ENCODE measurements at regions not wholly inside any gene's neighbourhood (a gene's known extent, or its start where the extent isn't known, plus 50 kb on each side); places are given as distances from the start of the nearest gene placed in this dataset.

- no peak for FAIRE-seq
- H3K27me3 ChIP-seq (ENCODE audit: control insufficient read depth, insufficient read depth, low read length): no peaks in the 10 kb centered on the region
- no peak for DNase-seq
- H3K36me3 ChIP-seq (ENCODE audit: control insufficient read depth in 2 of 3, insufficient read depth in 3 of 3, low read length in 3 of 3): no peaks in the 10 kb centered on the region
- no peak overlapping the region for H3K4me3 ChIP-seq (ENCODE audit: low read length in 3 of 3)
- no peak overlapping the region for H3K27ac ChIP-seq (ENCODE audit: low read depth in 2 of 2, low read length in 2 of 2)
- no peaks in the 10 kb centered on the region for H3K4me1 ChIP-seq (ENCODE audit: control insufficient read depth in 2 of 3, insufficient read depth in 2 of 3, low read depth in 1 of 3, low read length in 3 of 3)
- TF ChIP-seq CTCF (IDR thresholded peaks at IDR 0.05; ENCODE audit: borderline replicate concordance, extremely low read depth, insufficient read depth): no peak
- intact Hi-C loops (cut with DNase I): loop anchor here (10.0 kb wide), 1 partner anchor 271 kb away; no protein-coding TSS in a partner anchor
- H3K9ac ChIP-seq (ENCODE audit: low read length in 3 of 3): no peak overlapping the region
- H3K9me3 ChIP-seq (ENCODE audit: control insufficient read depth in 2 of 3, insufficient read depth in 1 of 3, low read length in 3 of 3): no peaks in the 10 kb centered on the region
These were observed 139.0 kb downstream of the PRDM13 start for GRCh38 chr6:99745651-99746050.

GRCh38 chr6:99746261-99746895 is 139.7 kb downstream of the PRDM13 start:
- intact Hi-C loops (cut with DNase I): loop anchor here (10.0 kb wide), 1 partner anchor 272 kb away; no protein-coding TSS in a partner anchor
- no peak overlapping the region for H3K4me3 ChIP-seq (ENCODE audit: low read length in 3 of 3)
- no peaks in the 10 kb centered on the region for H3K36me3 ChIP-seq (ENCODE audit: control insufficient read depth in 2 of 3, insufficient read depth in 3 of 3, low read length in 3 of 3)
- H3K27me3 ChIP-seq (ENCODE audit: control insufficient read depth, insufficient read depth, low read length): no peaks in the 10 kb centered on the region
- FAIRE-seq (peak; percentile 92), DNase-seq (peak in 4 of 5 donors; percentile 47 to 77 (median 68))
- no peak overlapping the region for H3K9ac ChIP-seq (ENCODE audit: low read length in 3 of 3)
- H3K9me3 ChIP-seq (ENCODE audit: control insufficient read depth in 2 of 3, insufficient read depth in 1 of 3, low read length in 3 of 3): no peaks in the 10 kb centered on the region
- no peaks in the 10 kb centered on the region for H3K4me1 ChIP-seq (ENCODE audit: control insufficient read depth in 2 of 3, insufficient read depth in 2 of 3, low read depth in 1 of 3, low read length in 3 of 3)
- TF ChIP-seq CTCF (IDR thresholded peaks at IDR 0.05; ENCODE audit: borderline replicate concordance, extremely low read depth, insufficient read depth): peak; percentile 86
- H3K27ac ChIP-seq (ENCODE audit: low read depth in 2 of 2, low read length in 2 of 2): no peak overlapping the region

- H3K36me3 ChIP-seq (ENCODE audit: control insufficient read depth in 2 of 3, insufficient read depth in 3 of 3, low read length in 3 of 3): no peaks in the 10 kb centered on the region
- no peak for FAIRE-seq
- H3K9me3 ChIP-seq (ENCODE audit: control insufficient read depth in 2 of 3, insufficient read depth in 1 of 3, low read length in 3 of 3): no peaks in the 10 kb centered on the region
- no peaks in the 10 kb centered on the region for H3K4me1 ChIP-seq (ENCODE audit: control insufficient read depth in 2 of 3, insufficient read depth in 2 of 3, low read depth in 1 of 3, low read length in 3 of 3)
- H3K27ac ChIP-seq (ENCODE audit: low read depth in 2 of 2, low read length in 2 of 2): no peak overlapping the region
- TF ChIP-seq CTCF (IDR thresholded peaks at IDR 0.05; ENCODE audit: borderline replicate concordance, extremely low read depth, insufficient read depth): no peak
- H3K27me3 ChIP-seq (ENCODE audit: control insufficient read depth, insufficient read depth, low read length): no peaks in the 10 kb centered on the region
- H3K4me3 ChIP-seq (ENCODE audit: low read length in 3 of 3): no peak overlapping the region
- intact Hi-C loops (cut with DNase I): no loop called here
- no peak overlapping the region for H3K9ac ChIP-seq (ENCODE audit: low read length in 3 of 3)
- no peak for DNase-seq
These were observed 155.1 kb downstream of the PRDM13 start for GRCh38 chr6:99761711-99762110.

GRCh38 chr6:99768166-99768565 is 161.5 kb downstream of the PRDM13 start:
- H3K27me3 ChIP-seq (ENCODE audit: control insufficient read depth, insufficient read depth, low read length): no peaks in the 10 kb centered on the region
- no peak for FAIRE-seq
- H3K9me3 ChIP-seq (ENCODE audit: control insufficient read depth in 2 of 3, insufficient read depth in 1 of 3, low read length in 3 of 3): no peaks in the 10 kb centered on the region
- H3K36me3 ChIP-seq (ENCODE audit: control insufficient read depth in 2 of 3, insufficient read depth in 3 of 3, low read length in 3 of 3): no peaks in the 10 kb centered on the region
- DNase-seq: no peak
- TF ChIP-seq CTCF (IDR thresholded peaks at IDR 0.05; ENCODE audit: borderline replicate concordance, extremely low read depth, insufficient read depth): no peak
- no peak overlapping the region for H3K27ac ChIP-seq (ENCODE audit: low read depth in 2 of 2, low read length in 2 of 2)
- H3K9ac ChIP-seq (ENCODE audit: low read length in 3 of 3): no peak overlapping the region
- no peaks in the 10 kb centered on the region for H3K4me1 ChIP-seq (ENCODE audit: control insufficient read depth in 2 of 3, insufficient read depth in 2 of 3, low read depth in 1 of 3, low read length in 3 of 3)
- H3K4me3 ChIP-seq (ENCODE audit: low read length in 3 of 3): no peak overlapping the region
- intact Hi-C loops (cut with DNase I): no loop called here

Data from kidney (tissue), 13 donors.